ENCODE measurements at regions not wholly inside any gene's neighbourhood (a gene's known extent, or its start where the extent isn't known, plus 50 kb on each side); places are given as distances from the start of the nearest gene placed in this dataset.
"Not testable (repeated sequence)": the region's sequence is repeated elsewhere in the genome, so short reads cannot be mapped to it uniquely, and the experiment has no call there.

- DNase-seq (ENCODE audit: low spot score) = no peak
Measured at GRCh38 chr10:2340831-2341647, 603.7 kb upstream of the ADARB2 start.

GRCh38 chr10:2335626-2336025 is 598.3 kb upstream of the ADARB2 start:
- DNase-seq (ENCODE audit: low spot score) = no peak

DNA sequence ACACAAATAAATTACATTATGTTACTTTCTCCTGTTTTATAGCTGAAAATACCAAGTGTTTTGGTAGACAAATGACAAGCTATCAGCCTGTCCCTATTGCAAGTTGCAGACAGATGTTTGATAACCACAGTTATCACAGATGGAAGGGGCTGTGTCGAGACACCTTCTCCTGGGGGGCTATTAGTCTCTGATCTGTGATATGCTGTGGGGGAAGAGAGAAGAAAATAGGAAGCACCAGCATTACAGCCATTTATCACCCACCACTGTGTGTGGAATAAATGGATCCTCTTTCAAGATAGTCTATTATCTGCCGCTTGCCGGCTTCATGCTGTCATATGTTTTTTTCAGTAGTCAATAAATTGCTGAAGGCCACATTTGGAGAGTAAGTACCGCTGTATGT is 597.2 kb upstream of the ADARB2 start:
- no peak for DNase-seq (ENCODE audit: low spot score)

DNA sequence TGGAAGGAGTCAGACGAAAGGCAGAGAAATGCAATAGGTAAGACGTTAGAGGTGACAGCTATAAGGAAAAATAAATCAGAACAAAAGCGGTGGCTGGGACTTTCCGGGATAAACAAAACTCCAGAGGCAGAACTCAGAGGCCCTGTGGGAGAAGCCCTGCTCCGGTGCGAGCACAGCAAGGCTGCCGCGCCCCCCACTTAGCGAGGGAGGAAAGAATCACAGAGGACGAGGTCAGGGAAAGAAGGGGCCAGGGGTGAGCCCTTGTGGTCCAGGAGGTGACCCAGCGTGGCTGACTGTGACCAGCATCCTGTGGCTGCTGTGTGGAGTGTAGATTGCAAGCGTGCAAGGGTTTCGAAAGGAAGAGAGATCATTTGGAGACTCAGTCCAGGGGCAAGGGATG is 591.8 kb upstream of the ADARB2 start:
- DNase-seq (ENCODE audit: low spot score) = no peak

DNA sequence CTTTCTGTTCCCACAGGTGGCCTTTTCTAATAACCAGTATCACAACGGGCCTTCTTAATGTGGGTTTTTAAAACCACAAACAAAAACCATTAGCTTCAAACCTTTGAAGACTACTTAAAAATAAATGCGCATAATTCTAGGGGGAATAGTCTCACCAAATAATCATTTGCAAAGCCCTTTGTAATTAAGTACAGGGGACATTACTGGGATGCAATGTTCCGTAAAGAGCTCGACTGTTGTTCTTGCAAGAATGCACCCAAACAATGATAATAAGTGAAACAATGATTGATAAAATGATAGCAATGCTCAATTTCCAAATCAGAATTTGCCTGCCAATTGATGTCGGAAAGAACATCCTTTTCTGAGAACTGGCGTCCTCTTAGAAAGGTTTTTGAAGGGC is 589.1 kb upstream of the ADARB2 start:
- DNase-seq (ENCODE audit: low spot score) = no peak

DNA sequence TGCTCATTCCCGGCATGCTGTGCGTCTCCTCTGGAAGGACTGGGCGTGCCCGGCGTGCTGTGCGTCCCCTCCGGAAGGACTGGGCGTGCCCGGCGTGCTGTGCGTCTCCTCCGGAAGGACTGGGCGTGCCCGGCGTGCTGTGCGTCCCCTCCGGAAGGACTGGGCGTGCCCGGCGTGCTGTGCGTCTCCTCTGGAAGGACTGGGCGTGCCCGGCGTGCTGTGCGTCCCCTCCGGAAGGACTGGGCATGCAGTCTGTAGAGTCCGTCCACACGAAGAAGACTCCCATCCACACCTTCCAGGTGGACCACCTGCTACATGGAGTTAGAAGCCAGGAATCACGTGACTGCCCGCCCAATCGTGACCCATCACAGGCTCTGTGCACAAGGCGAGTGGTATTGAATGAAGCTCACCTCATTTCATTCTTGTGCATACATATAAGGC is 577.7 kb upstream of the ADARB2 start:
- not testable (repeated sequence) for DNase-seq (ENCODE audit: low spot score)

GRCh38 chr10:2306081-2306480 is 568.8 kb upstream of the ADARB2 start:
- DNase-seq (ENCODE audit: low spot score) = no peak

- no peak for DNase-seq (ENCODE audit: low spot score)
Measured at GRCh38 chr10:2303169-2303568, 565.8 kb upstream of the ADARB2 start.

- DNase-seq (ENCODE audit: low spot score) = no peak
Measured at GRCh38 chr10:2301227-2301626, 563.9 kb upstream of the ADARB2 start.

- DNase-seq (ENCODE audit: low spot score) = no peak
Measured at GRCh38 chr10:2300231-2300630, 562.9 kb upstream of the ADARB2 start.

DNA sequence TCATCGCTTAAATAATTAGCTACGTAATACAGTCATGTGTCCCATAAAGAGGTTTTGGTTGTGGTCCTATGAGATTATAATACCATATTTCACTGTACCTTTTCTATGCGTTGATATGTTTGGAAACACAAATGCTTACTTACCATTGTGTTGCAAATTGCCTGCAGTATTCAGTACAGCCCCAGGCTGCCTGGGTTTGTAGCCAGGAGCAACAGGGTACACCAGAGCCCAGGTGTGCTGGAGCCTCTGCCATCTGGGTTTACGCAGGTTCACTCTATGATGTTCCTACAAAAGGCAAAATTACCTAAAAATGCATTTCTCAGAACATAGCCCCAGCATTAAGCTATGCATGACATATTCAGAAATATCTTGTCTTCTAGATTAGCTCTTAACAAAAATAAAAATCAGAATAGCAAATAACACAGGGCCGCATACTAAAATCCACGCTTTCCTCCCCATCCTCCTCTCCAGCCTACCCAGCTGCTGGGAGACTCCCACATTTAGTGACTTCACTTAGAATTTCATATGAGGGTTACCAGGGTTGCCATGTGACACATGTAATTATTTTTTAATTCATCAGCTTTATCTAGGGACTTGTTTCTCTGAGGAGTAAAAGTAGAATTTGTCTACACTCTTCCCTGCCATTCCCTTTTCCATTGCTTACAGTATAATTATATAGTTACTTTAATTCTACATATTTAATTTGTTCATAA is 559.0 kb upstream of the ADARB2 start:
- no peak for DNase-seq (ENCODE audit: low spot score)

GRCh38 chr10:2294739-2295138 is 557.4 kb upstream of the ADARB2 start:
- no peak for DNase-seq (ENCODE audit: low spot score)

DNA sequence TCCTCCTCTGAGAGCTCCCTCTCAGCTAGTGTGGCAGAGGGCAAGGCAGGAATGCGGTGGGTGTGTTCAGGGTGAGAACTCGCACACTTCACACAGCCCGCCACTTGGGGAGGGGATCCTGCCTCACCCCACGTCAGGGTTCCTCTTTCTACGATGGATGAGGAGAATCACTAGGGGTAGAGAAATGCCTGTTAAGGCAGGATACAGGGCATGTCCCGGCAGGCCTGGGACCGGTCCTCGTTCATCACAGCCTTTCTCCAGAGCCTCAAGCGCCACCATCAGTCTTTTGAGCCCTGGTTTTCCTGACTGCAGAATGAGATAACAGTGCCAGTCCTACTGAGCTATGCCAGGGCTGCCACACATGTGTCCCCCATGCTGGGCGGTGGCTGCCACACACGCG is 546.7 kb upstream of the ADARB2 start:
- DNase-seq (ENCODE audit: low spot score) = no peak

GRCh38 chr10:2282202-2282601 is 544.9 kb upstream of the ADARB2 start:
- DNase-seq (ENCODE audit: low spot score) = no peak

- no peak for DNase-seq (ENCODE audit: low spot score)
Measured at GRCh38 chr10:2280713-2281300, 543.5 kb upstream of the ADARB2 start.

DNA sequence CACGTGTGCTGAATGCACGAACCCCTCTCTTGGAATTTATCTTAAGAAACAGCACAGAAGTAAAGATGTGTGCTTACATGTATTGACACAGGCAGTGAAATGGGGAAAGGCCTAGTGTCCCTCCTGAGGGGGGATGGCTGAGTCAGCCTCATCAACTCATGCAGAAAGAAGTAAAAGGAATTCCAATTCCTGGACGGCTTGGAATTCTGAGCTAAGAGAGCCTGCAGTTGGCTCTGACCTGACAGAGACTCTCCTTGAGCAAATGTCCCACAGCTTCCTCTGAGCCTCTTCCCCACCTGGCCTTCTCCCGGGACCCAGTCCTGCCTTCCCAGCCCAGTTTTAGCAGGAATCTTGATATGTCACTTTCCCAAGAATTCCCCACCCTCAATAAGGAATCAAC is 542.4 kb upstream of the ADARB2 start:
- DNase-seq (ENCODE audit: low spot score) = no peak

DNA sequence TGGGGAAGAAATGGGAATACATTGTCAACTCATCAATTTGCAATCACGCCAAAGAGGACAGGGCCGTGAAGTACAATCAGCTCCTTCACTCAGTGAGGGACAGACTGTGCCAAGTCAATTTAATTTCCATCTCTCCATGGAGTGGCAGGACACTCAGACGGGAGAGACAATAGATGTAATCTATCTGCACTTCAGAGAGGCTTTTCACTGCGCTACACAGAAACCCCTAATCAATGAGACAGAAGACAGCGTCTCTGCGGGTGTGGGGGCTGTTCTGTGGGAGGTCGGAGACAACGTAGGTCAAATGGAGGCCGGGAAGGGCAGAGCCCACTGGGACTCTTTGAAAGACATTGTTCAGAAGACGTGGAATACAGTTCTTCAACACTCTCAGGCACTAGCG is 541.0 kb upstream of the ADARB2 start:
- no peak for DNase-seq (ENCODE audit: low spot score)

DNA sequence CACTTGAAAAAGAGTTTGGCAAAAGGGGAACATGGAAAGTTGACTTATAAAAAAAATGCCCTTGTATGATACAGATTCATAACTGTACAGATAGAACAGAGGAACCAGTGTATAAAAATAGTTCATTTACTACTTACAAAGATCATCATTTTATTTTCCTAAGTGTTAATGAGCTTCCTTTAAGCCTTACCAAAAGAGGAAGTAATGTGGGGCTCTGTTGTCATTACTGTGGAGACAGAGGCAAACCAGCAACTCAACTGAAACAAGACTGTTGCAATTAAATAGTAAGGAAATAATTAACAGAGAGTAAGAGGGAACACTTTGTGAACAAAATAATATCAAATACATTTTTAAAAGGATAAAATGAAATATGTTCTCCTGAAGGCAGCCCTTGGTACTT is 526.2 kb upstream of the ADARB2 start:
- no peak for DNase-seq (ENCODE audit: low spot score)

DNA sequence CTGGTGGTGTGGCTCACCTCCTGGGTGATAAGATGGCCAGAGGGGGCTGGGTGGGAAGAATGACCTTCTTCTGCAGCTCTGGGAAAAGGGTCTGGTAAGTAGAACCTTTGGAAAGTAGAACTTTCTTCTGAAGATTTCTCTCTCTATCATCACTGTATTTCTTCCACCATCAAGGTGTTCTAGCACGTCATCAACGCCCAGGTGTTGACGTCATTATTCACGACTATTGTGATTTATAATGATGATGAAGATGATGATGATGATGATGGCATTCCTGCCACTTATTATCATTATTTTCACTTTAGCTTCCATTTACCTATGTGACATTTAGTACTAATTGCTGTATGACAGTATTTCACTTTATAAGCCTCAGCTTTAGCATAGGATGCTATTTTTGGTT is 525.6 kb upstream of the ADARB2 start:
- DNase-seq (ENCODE audit: low spot score) = no peak

DNA sequence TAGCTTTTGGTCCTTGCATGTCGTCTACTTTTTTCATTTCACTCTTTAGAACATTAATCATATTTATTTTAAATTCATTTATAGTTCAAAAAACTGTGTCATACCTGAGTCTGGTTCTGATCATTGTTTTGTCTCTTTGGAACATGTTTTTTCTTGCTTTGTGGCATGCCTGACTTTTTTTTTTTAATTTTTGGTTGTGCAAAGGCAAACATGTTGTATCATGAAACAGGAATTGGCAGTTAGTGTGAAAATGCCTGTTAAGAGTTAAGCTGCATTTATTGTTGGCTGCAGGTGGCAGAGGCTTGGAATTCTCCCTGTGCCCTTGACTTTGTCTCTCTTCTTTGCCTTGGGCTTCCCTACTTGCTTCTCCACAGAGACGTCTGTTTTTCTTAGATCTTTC is 525.0 kb upstream of the ADARB2 start:
- no peak for DNase-seq (ENCODE audit: low spot score)

DNA sequence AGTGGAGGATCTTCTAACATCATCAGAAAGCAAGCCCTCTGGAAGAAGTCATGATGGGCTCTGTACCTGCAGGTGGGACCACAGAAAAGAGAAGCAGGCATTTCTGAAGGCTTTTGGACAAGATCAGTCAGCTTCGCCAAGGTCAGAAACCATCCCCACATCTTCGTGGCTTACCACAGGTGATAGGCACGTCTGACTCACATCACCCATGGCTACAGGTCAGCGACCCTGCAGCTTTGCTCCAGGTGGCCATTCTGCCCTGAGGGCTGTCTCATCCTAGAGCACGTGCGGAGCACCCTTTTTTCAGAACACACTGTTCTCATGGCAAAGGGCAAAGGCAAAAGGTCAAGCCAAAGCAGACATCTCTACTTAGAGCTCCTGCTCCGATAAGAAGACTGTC is 518.9 kb upstream of the ADARB2 start:
- DNase-seq (ENCODE audit: low spot score) = no peak

GRCh38 chr10:2252096-2252495 is 514.8 kb upstream of the ADARB2 start:
- no peak for DNase-seq (ENCODE audit: low spot score)

- no peak for DNase-seq (ENCODE audit: low spot score)
Measured at GRCh38 chr10:2251631-2252030, 514.3 kb upstream of the ADARB2 start.
